NCI-H748 treated with DMSO at 0.1 percent for 48 hours (cell line): ENCODE measurements at regions not wholly inside any gene's neighbourhood (a gene's known extent, or its start where the extent isn't known, plus 50 kb on each side); places are given as distances from the start of the nearest gene placed in this dataset.

ENCODE experiments used
- DNase-seq: peaks from one replicate; lab custom pipeline; 2025; lab: John Stamatoyannopoulos, UW

DNA sequence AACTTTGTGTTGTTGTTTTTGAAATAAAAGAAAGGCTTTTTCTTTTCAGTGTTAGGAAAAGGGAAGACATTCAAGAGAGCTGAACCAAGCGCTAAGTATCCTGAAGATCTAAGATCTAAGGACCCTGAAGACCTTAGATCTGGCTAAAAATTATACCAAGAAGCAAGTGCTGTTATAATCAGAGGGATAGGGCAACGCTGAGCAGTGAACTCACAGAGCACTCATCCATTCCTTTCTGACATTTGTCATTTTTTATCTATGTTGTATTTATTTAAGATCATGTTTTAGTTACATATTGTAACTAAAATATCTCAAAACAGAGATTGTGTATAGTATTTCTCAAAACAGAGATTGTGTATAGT, 60.5 kb upstream of the FAM216B start:
- no peak for DNase-seq

- no peak for DNase-seq
Observed at GRCh38 chr13:42722883-42723539, 58.4 kb upstream of the FAM216B start.

DNA sequence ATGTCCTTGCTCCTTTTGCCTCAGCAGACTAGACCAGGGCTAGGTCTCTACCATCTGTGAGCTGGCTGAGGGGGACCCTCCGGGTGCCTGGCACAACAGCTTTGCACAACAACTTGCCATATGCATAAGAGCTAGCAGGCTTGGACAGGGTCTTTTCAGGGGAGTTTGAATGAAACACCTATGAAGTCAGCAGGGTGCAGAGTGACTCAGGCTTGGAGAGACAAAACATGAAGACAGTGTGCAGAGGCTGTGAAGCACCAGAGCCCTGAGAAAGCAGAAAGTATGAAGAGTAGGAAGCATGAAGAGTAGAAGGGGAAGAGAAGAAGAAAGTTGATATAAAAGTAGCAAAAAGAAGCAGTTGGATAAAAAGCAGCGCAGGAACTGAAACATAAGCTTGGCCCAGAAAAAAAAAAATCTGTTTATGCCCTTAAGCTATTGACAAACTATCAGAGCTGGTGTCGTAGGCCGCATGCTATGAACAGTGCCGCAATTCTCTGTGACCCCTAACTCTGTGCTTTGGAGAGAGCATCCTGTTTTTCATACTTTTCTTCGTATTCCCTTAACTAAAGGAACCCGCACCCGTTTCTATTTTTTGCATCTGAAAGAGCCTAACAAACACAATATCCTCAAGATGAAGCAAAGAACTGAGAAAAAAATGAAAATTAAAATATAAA, 52.7 kb upstream of the FAM216B start:
- DNase-seq: no peak

DNA sequence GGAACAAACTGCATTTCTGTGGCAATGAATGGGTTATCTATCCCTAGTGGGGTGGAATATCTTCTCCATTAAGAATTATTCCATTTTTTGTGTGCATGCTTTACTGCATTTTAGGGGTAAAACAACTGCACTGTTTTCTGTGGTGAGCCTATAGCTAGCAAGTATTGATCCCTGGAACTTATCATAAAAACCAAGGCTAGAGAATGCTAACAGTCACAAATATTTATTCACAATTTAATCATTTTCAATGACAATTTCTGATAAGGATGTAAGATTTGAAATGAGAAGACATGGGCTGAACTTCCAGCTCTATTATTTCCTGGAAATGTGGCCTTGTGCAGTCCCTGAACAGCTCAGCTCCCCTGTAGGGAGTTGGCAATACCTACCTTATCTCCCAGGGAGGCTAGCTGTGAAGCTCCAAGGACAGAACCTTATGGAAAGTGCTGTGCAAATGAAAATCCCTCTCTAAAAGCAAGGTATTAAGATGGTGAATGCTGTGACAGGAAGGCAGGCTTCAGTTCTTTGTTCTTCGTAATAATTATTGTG, 51.5 kb upstream of the FAM216B start:
- no peak for DNase-seq
